SK-N-SH (cell line): ENCODE measurements at regions not wholly inside any gene's neighbourhood (a gene's known extent, or its start where the extent isn't known, plus 50 kb on each side); places are given as distances from the start of the nearest gene placed in this dataset.

Experiments
- CHD2 ChIP-seq: fragments of 150-350 bp; IDR thresholded peaks from 2 replicates; pipeline ENCODE4 v1.6.1; 2018; ENCODE audit warnings: low read length; ENCODE audit not compliant: partially characterized antibody
- CTCF ChIP-seq: fragments of 200-600 bp; sonication (generic); IDR thresholded peaks from 2 replicates; pipeline ENCODE4 v1.6.1; 2017; ENCODE audit warnings: antibody characterized with exemption, mild to moderate bottlenecking, moderate library complexity

GRCh38 chr10:9081253-9081652, 1026.8 kb downstream of the GATA3 start:
- TF ChIP-seq CTCF: no peak
- TF ChIP-seq CHD2: no peak
